GM23248 (cell line): ENCODE measurements at regions not wholly inside any gene's neighbourhood (a gene's known extent, or its start where the extent isn't known, plus 50 kb on each side); places are given as distances from the start of the nearest gene placed in this dataset.

ENCODE experiments used
- EZH2 ChIP-seq: fragments of 200-600 bp; sonication (generic); IDR thresholded peaks from 2 replicates; pipeline ENCODE4 v1.6.1; 2018; ENCODE audit warnings: antibody characterized with exemption, mild to moderate bottlenecking; ENCODE audit not compliant: insufficient read depth, poor library complexity, severe bottlenecking
- EZH2phosphoT487 ChIP-seq: fragments of 200-600 bp; sonication (generic); IDR thresholded peaks from 2 replicates; pipeline ENCODE4 v1.6.1; 2018; ENCODE audit warnings: antibody characterized with exemption, moderate library complexity, mild to moderate bottlenecking, low read depth; ENCODE audit not compliant: insufficient read depth

- no peak for TF ChIP-seq EZH2phosphoT487
- no peak for TF ChIP-seq EZH2
Observed at GRCh38 chr7:95662987-95663386, 66.7 kb upstream of the PDK4 start.
